OCI-LY7 (cell line): ENCODE measurements at regions not wholly inside any gene's neighbourhood (a gene's known extent, or its start where the extent isn't known, plus 50 kb on each side); places are given as distances from the start of the nearest gene placed in this dataset.

Source experiments
- BruUV-seq: library from RNA; stranded (reverse); fragments of 400-500 nt; replicated peaks from 2 replicates; lab custom pipeline; 2021; lab: Mats Ljungman, UMichigan
- CTCF ChIA-PET: fragments of 300-600 bp; sonication (Branson Sonifier 250); formaldehyde crosslinking; loops from one replicate; lab custom pipeline; 2022; ENCODE audit warnings: antibody characterized with exemption; ENCODE audit not compliant: unreplicated experiment; lab: Charles Lee
- POLR2A ChIA-PET: fragments of 300-600 bp; sonication (Branson Sonifier 250); formaldehyde crosslinking; loops from one replicate; lab custom pipeline; 2022; ENCODE audit warnings: antibody characterized with exemption; lab: Charles Lee
- DNase-seq: peaks from one replicate; pipeline ENCODE4 v3.0.0-alpha.2; 2015; ENCODE audit warnings: low spot score
- H2AFZ ChIP-seq: fragments of 200-600 bp; sonication (generic), shearing (Covaris generic); 2 replicates; pipeline ENCODE4 v1.6.1; 2014; ENCODE audit warnings: mild to moderate bottlenecking, antibody characterized with exemption, low read length, moderate library complexity
- H3K27ac ChIP-seq: fragments of 200-600 bp; sonication (generic); 2 replicates; pipeline ENCODE4 v1.5.1; 2014; ENCODE audit warnings: mixed run types, low read depth, mild to moderate bottlenecking, moderate library complexity, low read length, inconsistent platforms; ENCODE audit not compliant: poor library complexity, severe bottlenecking
- H3K36me3 ChIP-seq: fragments of 200-600 bp; sonication (generic); 2 replicates; pipeline ENCODE4 v1.6.1; 2014; ENCODE audit warnings: mild to moderate bottlenecking, antibody characterized with exemption, low read length, moderate library complexity, mixed read lengths; ENCODE audit not compliant: insufficient read depth
- H3K4me1 ChIP-seq: fragments of 200-600 bp; sonication (generic); 2 replicates; pipeline ENCODE4 v1.5.1; 2014; ENCODE audit warnings: mild to moderate bottlenecking, low read length; ENCODE audit not compliant: insufficient read depth, poor library complexity, severe bottlenecking
- H3K4me2 ChIP-seq: fragments of 200-600 bp; sonication (generic); 2 replicates; pipeline ENCODE4 v1.6.1; 2014; ENCODE audit warnings: mild to moderate bottlenecking, low read length
- H3K4me3 ChIP-seq: fragments of 200-600 bp; sonication (generic); 2 replicates; pipeline ENCODE4 v1.5.1; 2014; ENCODE audit warnings: mild to moderate bottlenecking, low read depth, low read length; ENCODE audit not compliant: poor library complexity, severe bottlenecking
- H3K79me2 ChIP-seq: fragments of 200-600 bp; sonication (generic); 2 replicates; pipeline ENCODE4 v1.6.1; 2016; ENCODE audit warnings: low read depth, mild to moderate bottlenecking, low read length, moderate library complexity, mixed read lengths; ENCODE audit not compliant: insufficient read depth
- H3K9me2 ChIP-seq: fragments of 200-600 bp; sonication (generic); 2 replicates; pipeline ENCODE4 v1.6.1; 2016; ENCODE audit warnings: mild to moderate bottlenecking, low read length, mixed read lengths; ENCODE audit not compliant: insufficient read depth
- H3K9me3 ChIP-seq: fragments of 200-600 bp; sonication (generic); 2 replicates; pipeline ENCODE4 v1.6.1; 2014; ENCODE audit warnings: mild to moderate bottlenecking, mixed run types, low read length, mixed read lengths
- H4K20me1 ChIP-seq: fragments of 200-600 bp; sonication (generic); 2 replicates; pipeline ENCODE4 v1.6.1; 2014; ENCODE audit warnings: mild to moderate bottlenecking, antibody characterized with exemption, low read length, moderate library complexity, mixed read lengths; ENCODE audit not compliant: insufficient read depth
- CTCF ChIP-seq: fragments of 200-600 bp; sonication (generic); conservative IDR thresholded peaks from 2 replicates; pipeline ENCODE4 v1.5.1; 2014; ENCODE audit warnings: mild to moderate bottlenecking, antibody characterized with exemption, low read length, moderate library complexity, mixed read lengths
- EZH2phosphoT487 ChIP-seq: fragments of 200-600 bp; sonication (generic); IDR thresholded peaks from 2 replicates; pipeline ENCODE4 v1.6.1; 2018; ENCODE audit warnings: low read depth, borderline replicate concordance, mild to moderate bottlenecking, mixed run types, antibody characterized with exemption, low read length, moderate library complexity, mixed read lengths
- intact Hi-C: fragments of 100-400 bp; cut with micrococcal nuclease; formaldehyde crosslinking; loops from one replicate; pipeline ENCODE4 v1.10.0; 2022; ENCODE audit not compliant: unreplicated experiment

DNA sequence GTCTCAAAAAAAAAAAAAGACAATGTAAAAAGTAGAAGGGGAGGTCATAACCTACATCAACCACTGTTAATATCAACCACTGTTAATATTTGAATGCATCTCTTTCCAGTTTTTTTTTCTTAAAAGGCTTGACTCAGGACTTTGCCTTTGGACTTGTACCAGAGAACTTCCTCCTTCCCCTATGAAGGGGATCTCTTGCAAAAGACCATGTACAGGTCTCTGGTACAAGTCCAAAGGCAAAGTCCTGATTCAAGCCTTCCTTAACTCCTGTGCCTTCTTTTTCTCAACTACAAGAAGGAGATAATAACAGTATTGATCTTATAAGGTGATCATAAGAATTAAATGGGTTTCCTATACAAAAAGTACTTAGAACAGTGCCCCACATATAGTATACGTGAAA lies 563.5 kb downstream of the BUD13 start:
- Histone ChIP-seq H4K20me1 (no peaks in the 10 kb centered on the region), H2AFZ (no peak overlapping the region), H3K79me2 (no peaks in the 10 kb centered on the region), H3K36me3 (no peaks in the 10 kb centered on the region), H3K4me3 (no peak overlapping the region), H3K4me1 (no peaks in the 10 kb centered on the region), H3K4me2 (no peak overlapping the region), H3K9me3 (no peaks in the 10 kb centered on the region), H3K27ac (no peak overlapping the region), H3K9me2 (no peaks in the 10 kb centered on the region)
- TF ChIP-seq EZH2phosphoT487 = no peak
- BruUV-seq = no TSS peak
- no peak for DNase-seq
- ChIA-PET POLR2A (interaction anchor here (0.6 kb wide), 1 partner anchor 75 kb away, joined by 3 read pairs; no protein-coding TSS in a partner anchor), CTCF (no interaction called here)
- intact Hi-C loops = no loop called here

- Histone ChIP-seq H3K4me2 (no peak overlapping the region), H3K79me2 (no peaks in the 10 kb centered on the region), H3K4me3 (no peak overlapping the region), H3K4me1 (no peaks in the 10 kb centered on the region), H3K9me3 (no peaks in the 10 kb centered on the region), H4K20me1 (no peaks in the 10 kb centered on the region), H3K27ac (no peak overlapping the region), H3K36me3 (no peaks in the 10 kb centered on the region), H3K9me2 (no peaks in the 10 kb centered on the region), H2AFZ (no peak overlapping the region)
- TF ChIP-seq CTCF (no peak), EZH2phosphoT487 (no peak)
- ChIA-PET POLR2A (interaction anchor here (0.6 to 0.7 kb wide), 2 partner anchors 42 to 1451 kb away, joined by 3 read pairs; no protein-coding TSS in a partner anchor), CTCF (no interaction called here)
- intact Hi-C loops = no loop called here
- no peak for DNase-seq
- BruUV-seq = no TSS peak
Observed at GRCh38 chr11:116207421-116208141, 565.2 kb downstream of the BUD13 start.

DNA sequence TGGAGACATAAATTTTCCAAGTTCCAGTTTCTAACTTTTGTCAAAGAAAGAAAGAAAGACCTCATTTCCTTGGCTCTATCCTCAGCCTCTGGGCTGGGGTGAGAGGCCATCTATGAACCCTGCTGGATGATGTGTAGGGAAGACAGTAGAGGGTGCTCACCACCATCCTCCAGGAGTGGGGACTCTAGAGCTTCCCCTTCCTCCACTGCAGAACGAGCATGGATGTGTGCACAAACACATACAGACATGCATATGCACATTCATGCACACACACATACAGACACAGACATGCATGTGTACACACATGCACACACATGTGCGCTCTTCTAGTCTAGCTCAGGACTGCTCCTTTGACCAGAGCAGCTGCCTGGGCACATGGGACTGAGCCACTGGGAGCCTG lies 565.8 kb downstream of the BUD13 start:
- no peak overlapping the region for H3K4me3 ChIP-seq
- intact Hi-C loops = no loop called here
- H3K27ac ChIP-seq = no peak overlapping the region
- no peak for TF ChIP-seq CTCF
- no peak for TF ChIP-seq EZH2phosphoT487
- H2AFZ ChIP-seq = no peak overlapping the region
- no peaks in the 10 kb centered on the region for H4K20me1 ChIP-seq
- H3K9me3 ChIP-seq = no peaks in the 10 kb centered on the region
- no peak for DNase-seq
- BruUV-seq = no TSS peak
- no peaks in the 10 kb centered on the region for H3K36me3 ChIP-seq
- no peak overlapping the region for H3K4me2 ChIP-seq
- no peaks in the 10 kb centered on the region for H3K9me2 ChIP-seq
- no peaks in the 10 kb centered on the region for H3K79me2 ChIP-seq
- no peaks in the 10 kb centered on the region for H3K4me1 ChIP-seq
- POLR2A ChIA-PET = no interaction called here
- CTCF ChIA-PET = interaction anchor here (0.6 kb wide), 1 partner anchor 434 kb away, joined by 3 read pairs; no protein-coding TSS in a partner anchor
